PC-9 (cell line): ENCODE measurements at regions not wholly inside any gene's neighbourhood (a gene's known extent, or its start where the extent isn't known, plus 50 kb on each side); places are given as distances from the start of the nearest gene placed in this dataset.
"Not testable (repeated sequence)": the region's sequence is repeated elsewhere in the genome, so short reads cannot be mapped to it uniquely, and the experiment has no call there.

Experiments used
- BruUV-seq: library from RNA; stranded (reverse); fragments of 400-500 nt; replicated peaks from 2 replicates; lab custom pipeline; 2021; lab: Mats Ljungman, UMichigan
- CTCF ChIA-PET: fragments of 300-600 bp; sonication (Branson Sonifier 250); formaldehyde crosslinking; loops from one replicate; lab custom pipeline; 2022; ENCODE audit warnings: antibody characterized with exemption; lab: Charles Lee
- POLR2A ChIA-PET: fragments of 300-600 bp; sonication (Branson Sonifier 250); formaldehyde crosslinking; loops from one replicate; lab custom pipeline; 2022; ENCODE audit warnings: antibody characterized with exemption; ENCODE audit not compliant: unreplicated experiment; lab: Charles Lee
- DNase-seq, 2 experiments: peaks; one replicate each; pipeline versions ENCODE4 v3.0.0 to v3.0.0-alpha.2; 2015 to 2022; ENCODE audit warnings: mixed read lengths in 1 of 2
- H2AFZ ChIP-seq: fragments of 200-600 bp; sonication (generic); 2 replicates; pipeline ENCODE4 v1.8.1; 2017; ENCODE audit warnings: antibody characterized with exemption
- H3F3A ChIP-seq: fragments of 200-600 bp; sonication (generic); 2 replicates; pipeline ENCODE4 v1.8.1; 2017; ENCODE audit warnings: antibody characterized with exemption, mild to moderate bottlenecking, low read depth; ENCODE audit not compliant: insufficient read depth
- H3K27ac ChIP-seq: fragments of 200-600 bp; sonication (generic); 2 replicates; pipeline ENCODE4 v1.6.1; 2016; ENCODE audit warnings: mixed run types
- H3K27me3 ChIP-seq: fragments of 200-600 bp; sonication (generic); 2 replicates; pipeline ENCODE4 v1.6.1; 2016; ENCODE audit warnings: low read depth, mixed run types; ENCODE audit not compliant: insufficient read depth
- H3K36me3 ChIP-seq: fragments of 200-600 bp; sonication (generic); 2 replicates; pipeline ENCODE4 v1.6.1; 2016; ENCODE audit warnings: low read depth, mixed run types
- H3K4me1 ChIP-seq: fragments of 200-600 bp; sonication (generic); replicated peaks from 2 replicates; pipeline ENCODE4 v1.6.1; 2016; ENCODE audit warnings: mixed run types; ENCODE audit not compliant: insufficient read depth
- H3K4me2 ChIP-seq: fragments of 200-600 bp; sonication (generic); 2 replicates; pipeline ENCODE4 v1.6.1; 2017; ENCODE audit warnings: mixed run types
- H3K4me3 ChIP-seq: fragments of 200-600 bp; sonication (generic); 2 replicates; pipeline ENCODE4 v1.6.1; 2016; ENCODE audit warnings: mixed run types
- H3K79me2 ChIP-seq: fragments of 200-600 bp; sonication (generic); 2 replicates; pipeline ENCODE4 v1.6.1; 2017; ENCODE audit warnings: low read depth, mixed run types
- H3K9me2 ChIP-seq: fragments of 200-600 bp; sonication (generic); 2 replicates; pipeline ENCODE4 v1.8.1; 2017; ENCODE audit warnings: mild to moderate bottlenecking; ENCODE audit not compliant: insufficient read depth
- H3K9me3 ChIP-seq: fragments of 200-600 bp; sonication (generic); 2 replicates; pipeline ENCODE4 v1.8.1; 2016; ENCODE audit warnings: low read depth; ENCODE audit not compliant: insufficient read depth
- H4K20me1 ChIP-seq: fragments of 200-600 bp; sonication (generic); 2 replicates; pipeline ENCODE4 v1.8.1; 2017; ENCODE audit not compliant: insufficient read depth
- CTCF ChIP-seq: fragments of 200-600 bp; sonication (generic); conservative IDR thresholded peaks from 2 replicates; pipeline ENCODE4 v1.6.1; 2017; ENCODE audit warnings: mixed run types, antibody characterized with exemption, mild to moderate bottlenecking, moderate library complexity
- EZH2 ChIP-seq: fragments of 200-600 bp; sonication (generic); IDR thresholded peaks from 2 replicates; pipeline ENCODE4 v1.8.0; 2017; ENCODE audit warnings: antibody characterized with exemption, low read depth
- intact Hi-C: fragments of 100-400 bp; cut with micrococcal nuclease; formaldehyde crosslinking; loops from one replicate; pipeline ENCODE4 v1.10.0; 2022; ENCODE audit not compliant: unreplicated experiment

- POLR2A ChIA-PET = no interaction called here
- BruUV-seq = no TSS peak
- Histone ChIP-seq H3K4me1 (no peaks in the 10 kb centered on the region), H3K36me3 (no peaks in the 10 kb centered on the region), H3K9me2 (no peaks in the 10 kb centered on the region), H3K4me2 (no peak overlapping the region), H3K4me3 (no peak overlapping the region), H2AFZ (no peak overlapping the region), H3K27ac (no peak overlapping the region), H4K20me1 (no peaks in the 10 kb centered on the region), H3F3A (no peaks in the 10 kb centered on the region), H3K9me3 (no peaks in the 10 kb centered on the region), H3K27me3 (no peaks in the 10 kb centered on the region), H3K79me2 (no peaks in the 10 kb centered on the region)
- TF ChIP-seq CTCF (no peak), EZH2 (no peak)
- intact Hi-C loops = no loop called here
- CTCF ChIA-PET = no interaction called here
- DNase-seq = no peak
These were observed 210.7 kb upstream of the GIMD1 start for GRCh38 chr4:106579236-106579635.

GRCh38 chr4:106569146-106570031 lies 200.8 kb upstream of the GIMD1 start:
- no TSS peak for BruUV-seq
- no peak overlapping the region for H3K4me3 ChIP-seq
- DNase-seq = no peak
- H4K20me1 ChIP-seq = no peaks in the 10 kb centered on the region
- no peaks in the 10 kb centered on the region for H3F3A ChIP-seq
- ChIA-PET POLR2A (no interaction called here), CTCF (no interaction called here)
- H3K4me2 ChIP-seq = no peak overlapping the region
- intact Hi-C loops = no loop called here
- no peak for TF ChIP-seq CTCF
- TF ChIP-seq EZH2 = no peak
- H3K79me2 ChIP-seq = no peaks in the 10 kb centered on the region
- no peaks in the 10 kb centered on the region for H3K9me3 ChIP-seq
- no peaks in the 10 kb centered on the region for H3K27me3 ChIP-seq
- H3K36me3 ChIP-seq = no peaks in the 10 kb centered on the region
- no peak overlapping the region for H2AFZ ChIP-seq
- H3K9me2 ChIP-seq = no peaks in the 10 kb centered on the region
- no peak overlapping the region for H3K27ac ChIP-seq
- H3K4me1 ChIP-seq = no peaks in the 10 kb centered on the region

DNA sequence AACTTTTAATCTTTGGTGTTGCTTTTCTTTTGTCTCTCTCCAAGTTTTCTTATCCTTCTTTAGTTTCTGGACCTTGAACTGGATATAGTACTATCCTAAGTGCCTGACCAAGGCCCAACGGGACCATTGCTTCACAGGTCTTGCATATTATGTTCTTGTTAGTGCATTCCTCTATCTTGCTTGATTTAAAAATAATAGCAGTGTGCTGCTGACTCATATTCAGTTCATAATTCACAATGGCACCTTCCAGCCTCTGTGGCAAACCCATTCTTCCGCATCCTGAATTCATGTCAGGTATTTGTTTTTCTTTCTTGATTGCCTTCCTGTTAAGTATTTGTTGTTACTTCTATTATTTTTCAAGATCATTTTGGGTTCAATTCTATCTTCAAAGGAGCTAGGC lies 197.1 kb upstream of the GIMD1 start:
- no peak overlapping the region for H3K4me2 ChIP-seq
- intact Hi-C loops = no loop called here
- CTCF ChIA-PET = no interaction called here

DNA sequence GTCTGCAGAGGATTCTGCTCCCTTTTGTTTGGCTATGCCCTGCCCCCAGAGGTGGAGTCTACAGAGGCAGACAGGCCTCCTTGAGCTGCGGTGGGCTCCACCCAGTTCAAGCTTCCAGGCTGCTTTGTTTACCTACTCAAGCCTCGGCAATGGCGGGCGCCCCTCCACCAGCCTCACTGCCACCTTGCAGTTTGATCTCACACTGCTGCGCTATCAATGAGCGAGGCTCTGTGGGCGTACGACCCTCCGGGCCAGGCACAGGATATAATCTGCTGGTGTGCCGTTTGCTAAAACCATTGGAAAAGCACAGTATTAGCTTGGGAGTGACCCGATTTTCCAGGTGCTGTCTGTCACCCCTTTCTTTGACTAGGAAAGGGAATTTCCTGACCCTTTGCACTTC lies 195.1 kb upstream of the GIMD1 start:
- H3K79me2 ChIP-seq, DNase-seq, H3K36me3 ChIP-seq, H3K4me3 ChIP-seq, H3K4me2 ChIP-seq, H3F3A ChIP-seq, H3K27me3 ChIP-seq, H3K9me2 ChIP-seq, H2AFZ ChIP-seq, CTCF ChIA-PET, BruUV-seq, H3K27ac ChIP-seq, H4K20me1 ChIP-seq, H3K4me1 ChIP-seq, H3K9me3 ChIP-seq, intact Hi-C loops, POLR2A ChIA-PET: not testable (repeated sequence)

More for the DNA sequence above, 197.1 kb upstream of the GIMD1 start:
- H3K27ac ChIP-seq = no peak overlapping the region
- H3K27me3 ChIP-seq = no peaks in the 10 kb centered on the region
- H3K9me3 ChIP-seq = no peaks in the 10 kb centered on the region
- no peaks in the 10 kb centered on the region for H3K4me1 ChIP-seq
- no peaks in the 10 kb centered on the region for H4K20me1 ChIP-seq
- POLR2A ChIA-PET = no interaction called here
- H3K79me2 ChIP-seq = no peaks in the 10 kb centered on the region
- H3K9me2 ChIP-seq = no peaks in the 10 kb centered on the region
- H2AFZ ChIP-seq = no peak overlapping the region
- no peak overlapping the region for H3K4me3 ChIP-seq
- no peak for DNase-seq
- no TSS peak for BruUV-seq
- TF ChIP-seq EZH2 (no peak), CTCF (no peak)
- H3F3A ChIP-seq = no peaks in the 10 kb centered on the region
- no peaks in the 10 kb centered on the region for H3K36me3 ChIP-seq
